Brain microvascular endothelial cell (primary cell): ENCODE measurements at regions not wholly inside any gene's neighbourhood (a gene's known extent, or its start where the extent isn't known, plus 50 kb on each side); places are given as distances from the start of the nearest gene placed in this dataset.
A peak's percentile ranks its signal among the peaks of the same experiment; 100 is the strongest.
"Not testable (repeated sequence)": the region's sequence is repeated elsewhere in the genome, so short reads cannot be mapped to it uniquely, and the experiment has no call there.

Experiments used
- DNase-seq: peaks from one replicate; pipeline ENCODE4 v3.0.0-alpha.2; 2020
- H3K27ac ChIP-seq: fragments of 250-450 bp; sonication (Bioruptor Pico); 2 replicates; pipeline ENCODE4 v1.5.1; 2020; ENCODE audit warnings: mild to moderate bottlenecking, moderate library complexity
- H3K27me3 ChIP-seq: fragments of 250-450 bp; sonication (Bioruptor Pico); replicated peaks from 2 replicates; pipeline ENCODE4 v1.5.1; 2020; ENCODE audit warnings: mild to moderate bottlenecking
- H3K36me3 ChIP-seq: fragments of 250-450 bp; sonication (Bioruptor Pico); replicated peaks from 2 replicates; pipeline ENCODE4 v1.5.1; 2020; ENCODE audit warnings: mild to moderate bottlenecking
- H3K4me3 ChIP-seq: 2 replicates; pipeline ENCODE4 v1.5.1; 2011; ENCODE audit warnings: low read depth, mild to moderate bottlenecking, control low read depth, low read length, moderate library complexity
- CTCF ChIP-seq: IDR thresholded peaks from 2 replicates; pipeline ENCODE4 v1.5.1; 2011; ENCODE audit warnings: low read depth, mild to moderate bottlenecking, moderate library complexity, low read length, control low read depth, inconsistent platforms; ENCODE audit errors: missing control alignments
- in situ Hi-C: cut with HindIII; loops from 2 replicates; pipeline ENCODE4 v1.10.0; 2017; ENCODE audit warnings: low sequenced_read_pairs, low pct_ligation_motif_present

GRCh38 chr7:145434811-145435210, 599.0 kb upstream of the TPK1 start:
- in situ Hi-C loops: no loop called here
- H3K27ac ChIP-seq: no peak overlapping the region
- H3K36me3 ChIP-seq: no peaks in the 10 kb centered on the region
- H3K27me3 ChIP-seq: no peaks in the 10 kb centered on the region
- TF ChIP-seq CTCF: no peak
- H3K4me3 ChIP-seq: no peak overlapping the region
- no peak for DNase-seq

- DNase-seq: no peak
These were observed 596.0 kb upstream of the TPK1 start for GRCh38 chr7:145431834-145432233.

GRCh38 chr7:145418481-145418880, 582.6 kb upstream of the TPK1 start:
- H3K4me3 ChIP-seq, H3K27ac ChIP-seq, H3K36me3 ChIP-seq, in situ Hi-C loops, DNase-seq, H3K27me3 ChIP-seq: not testable (repeated sequence)

More at GRCh38 chr7:145431834-145432233, 596.0 kb upstream of the TPK1 start:
- in situ Hi-C loops: no loop called here
- Histone ChIP-seq H3K27me3 (no peaks in the 10 kb centered on the region), H3K36me3 (no peaks in the 10 kb centered on the region), H3K4me3 (no peak overlapping the region), H3K27ac (no peak overlapping the region)
- TF ChIP-seq CTCF: no peak

- no peak overlapping the region for H3K27ac ChIP-seq
- TF ChIP-seq CTCF: no peak
- in situ Hi-C loops: no loop called here
- no peak for DNase-seq
- H3K36me3 ChIP-seq: no peaks in the 10 kb centered on the region
- H3K4me3 ChIP-seq: no peak overlapping the region
- H3K27me3 ChIP-seq: no peaks in the 10 kb centered on the region
These were observed 575.2 kb upstream of the TPK1 start for GRCh38 chr7:145411066-145411465.

GRCh38 chr7:145398758-145399157, 562.9 kb upstream of the TPK1 start:
- in situ Hi-C loops: no loop called here
- no peaks in the 10 kb centered on the region for H3K36me3 ChIP-seq
- no peak overlapping the region for H3K4me3 ChIP-seq
- H3K27ac ChIP-seq: no peak overlapping the region
- H3K27me3 ChIP-seq: no peaks in the 10 kb centered on the region
- no peak for DNase-seq
- TF ChIP-seq CTCF: peak; percentile 14

GRCh38 chr7:145394126-145394525, 558.3 kb upstream of the TPK1 start:
- in situ Hi-C loops: no loop called here
- no peaks in the 10 kb centered on the region for H3K27me3 ChIP-seq
- H3K4me3 ChIP-seq: no peak overlapping the region
- no peak overlapping the region for H3K27ac ChIP-seq
- no peak for DNase-seq
- H3K36me3 ChIP-seq: no peaks in the 10 kb centered on the region
- TF ChIP-seq CTCF: no peak

GRCh38 chr7:145382762-145383161, 546.9 kb upstream of the TPK1 start:
- no peak overlapping the region for H3K4me3 ChIP-seq
- H3K36me3 ChIP-seq: no peaks in the 10 kb centered on the region
- no peak for DNase-seq
- in situ Hi-C loops: no loop called here
- H3K27ac ChIP-seq: no peak overlapping the region
- no peaks in the 10 kb centered on the region for H3K27me3 ChIP-seq
- no peak for TF ChIP-seq CTCF
